ENCODE measurements at regions not wholly inside any gene's neighbourhood (a gene's known extent, or its start where the extent isn't known, plus 50 kb on each side); places are given as distances from the start of the nearest gene placed in this dataset.
"Not testable (repeated sequence)": the region's sequence is repeated elsewhere in the genome, so short reads cannot be mapped to it uniquely, and the experiment has no call there.

GRCh38 chr9:2545881-2546490, 75.6 kb upstream of the VLDLR start (continued):
- TF ChIP-seq ZNF513 (CRISPR knock-in tag; conservative IDR thresholded peaks at IDR 0.05): no peak
- no peak for TF ChIP-seq ZNF234 (CRISPR knock-in tag; conservative IDR thresholded peaks at IDR 0.05)

- H3K4me1 ChIP-seq (ENCODE audit: insufficient read depth, low read length); BruUV-seq (replicated peaks); CTCF ChIA-PET (ENCODE audit: low intra/inter-chr PET ratio, low total read pairs); FAIRE-seq; H3K79me2 ChIP-seq (ENCODE audit: insufficient read depth, low read length); H2AFZ ChIP-seq (ENCODE audit: low read length); H3K4me2 ChIP-seq (ENCODE audit: low read depth, low read length); H3K27ac ChIP-seq (ENCODE audit: extremely low read length, insufficient read depth, low read length); H3K9me3 ChIP-seq (ENCODE audit: low read length); in situ Hi-C loops (cut with HindIII; ENCODE audit: extremely low pct_ligation_motif_present, low pct_unique_long_range_greater_than_20kb); H3K27me3 ChIP-seq (ENCODE audit: control insufficient read depth in 1 of 2, insufficient read depth in 2 of 2, low read length in 2 of 2); POLR2A ChIA-PET; ATAC-seq; DNase-seq (ENCODE audit: low spot score); intact Hi-C loops (cut with micrococcal nuclease; ENCODE audit: unreplicated experiment); H3K36me3 ChIP-seq (replicated peaks in 1 of 2; ENCODE audit: control insufficient read depth in 1 of 2, insufficient read depth in 2 of 2, low read length in 2 of 2); H4K20me1 ChIP-seq (ENCODE audit: insufficient read depth, low read length); H3K9ac ChIP-seq (ENCODE audit: insufficient read depth, low read depth, low read length); H3K4me3 ChIP-seq (replicated peaks in 1 of 3; ENCODE audit: insufficient read depth in 1 of 3, low read depth in 2 of 3, low read length in 3 of 3): not testable (repeated sequence)
- 33% methylated on average over 7 of the region's 7 CpGs for WGBS (ENCODE audit: low lambda C conversion rate)
These were observed 65.5 kb upstream of the VLDLR start for GRCh38 chr9:2555899-2556600.

GRCh38 chr9:2557693-2558092, 63.9 kb upstream of the VLDLR start:
- Histone ChIP-seq H3K79me2 (ENCODE audit: insufficient read depth, low read length) (no peaks in the 10 kb centered on the region), H2AFZ (ENCODE audit: low read length) (no peak overlapping the region), H3K9me3 (ENCODE audit: low read length) (no peaks in the 10 kb centered on the region), H3K4me2 (ENCODE audit: low read depth, low read length) (no peak overlapping the region), H3K36me3 (replicated peaks in 1 of 2; ENCODE audit: control insufficient read depth in 1 of 2, insufficient read depth in 2 of 2, low read length in 2 of 2) (no peaks in the 10 kb centered on the region), H3K4me1 (ENCODE audit: insufficient read depth, low read length) (no peaks in the 10 kb centered on the region), H3K4me3 (replicated peaks in 1 of 3; ENCODE audit: insufficient read depth in 1 of 3, low read depth in 2 of 3, low read length in 3 of 3) (no peak overlapping the region), H4K20me1 (ENCODE audit: insufficient read depth, low read length) (no peaks in the 10 kb centered on the region), H3K9ac (ENCODE audit: insufficient read depth, low read depth, low read length) (no peak overlapping the region), H3K27ac (ENCODE audit: extremely low read length, insufficient read depth, low read length) (no peak overlapping the region), H3K27me3 (ENCODE audit: control insufficient read depth in 1 of 2, insufficient read depth in 2 of 2, low read length in 2 of 2) (no peaks in the 10 kb centered on the region)
- DNase-seq (ENCODE audit: low spot score) (no peak), FAIRE-seq (no peak), ATAC-seq (no peak)
- CTCF ChIA-PET (ENCODE audit: low intra/inter-chr PET ratio, low total read pairs): no interaction called here
- POLR2A ChIA-PET: no interaction called here
- in situ Hi-C loops (cut with HindIII; ENCODE audit: extremely low pct_ligation_motif_present, low pct_unique_long_range_greater_than_20kb) (no loop called here), intact Hi-C loops (cut with micrococcal nuclease; ENCODE audit: unreplicated experiment) (no loop called here)
- BruUV-seq (replicated peaks): no TSS peak
- WGBS (ENCODE audit: low lambda C conversion rate): 2% methylated on average over 1 of the region's 1 CpG
- TF ChIP-seq HMGA1 (CRISPR knock-in tag; conservative IDR thresholded peaks at IDR 0.05) (no peak), CHD4 (IDR thresholded peaks at IDR 0.05; ENCODE audit: borderline replicate concordance, low read length) (no peak), GMEB2 (CRISPR knock-in tag; IDR thresholded peaks at IDR 0.05; ENCODE audit: low read depth) (no peak), ZNF484 (CRISPR knock-in tag; IDR thresholded peaks at IDR 0.05; ENCODE audit: borderline replicate concordance, low read depth) (no peak), MAFG (CRISPR knock-in tag; IDR thresholded peaks at IDR 0.05) (no peak), BCL3 (CRISPR knock-in tag; IDR thresholded peaks at IDR 0.05) (no peak), ZKSCAN5 (CRISPR knock-in tag; IDR thresholded peaks at IDR 0.05) (no peak), ZBTB3 (CRISPR knock-in tag; IDR thresholded peaks at IDR 0.05; ENCODE audit: borderline replicate concordance, low read depth) (no peak), ZNF678 (CRISPR knock-in tag; IDR thresholded peaks at IDR 0.05) (no peak), ZNF781 (CRISPR knock-in tag; IDR thresholded peaks at IDR 0.05; ENCODE audit: borderline replicate concordance, not compliant biosample characterization) (no peak)

All from HepG2 (cell line).